Panc1 (cell line): ENCODE measurements at regions not wholly inside any gene's neighbourhood (a gene's known extent, or its start where the extent isn't known, plus 50 kb on each side); places are given as distances from the start of the nearest gene placed in this dataset.
"Not testable (repeated sequence)": the region's sequence is repeated elsewhere in the genome, so short reads cannot be mapped to it uniquely, and the experiment has no call there.

Experiments used
- ATAC-seq: fragments of 200-7000 bp; cut with Tn5 transposase; 2 replicates; pipeline ENCODE4 v1.9.1; 2020; ENCODE audit warnings: mild to moderate bottlenecking, moderate library complexity
- BruUV-seq: library from RNA; stranded (reverse); fragments of 400-500 nt; replicated peaks from 2 replicates; lab custom pipeline; 2021; lab: Mats Ljungman, UMichigan
- CTCF ChIA-PET: fragments of 300-600 bp; sonication (Branson Sonifier 250); formaldehyde crosslinking; loops from one replicate; lab custom pipeline; 2022; ENCODE audit warnings: antibody characterized with exemption; lab: Charles Lee
- POLR2A ChIA-PET: fragments of 300-600 bp; sonication (Branson Sonifier 250); formaldehyde crosslinking; loops from one replicate; lab custom pipeline; 2022; ENCODE audit warnings: antibody characterized with exemption; lab: Charles Lee
- DNase-seq: peaks from one replicate; pipeline ENCODE4 v3.0.0-alpha.2; 2010; ENCODE audit warnings: low read depth, low spot score
- H3K27ac ChIP-seq: 2 replicates; pipeline ENCODE4 v1.5.1; 2011; ENCODE audit warnings: mild to moderate bottlenecking, low read length, inconsistent platforms
- H3K27me3 ChIP-seq: fragments of 200-500 bp; sonication (Bioruptor generic); 2 replicates; pipeline ENCODE4 v1.6.0; 2014; ENCODE audit warnings: low read length, inconsistent platforms; ENCODE audit not compliant: control insufficient read depth, insufficient read depth
- H3K36me3 ChIP-seq: fragments of 200-500 bp; sonication (Bioruptor generic); 2 replicates; pipeline ENCODE4 v1.5.1; 2014; ENCODE audit warnings: inconsistent platforms, mild to moderate bottlenecking, low read length, moderate library complexity; ENCODE audit not compliant: control insufficient read depth, insufficient read depth
- H3K4me1 ChIP-seq: 2 replicates; pipeline ENCODE4 v1.5.1; 2011; ENCODE audit warnings: inconsistent platforms, mild to moderate bottlenecking, low read length, moderate library complexity; ENCODE audit not compliant: control insufficient read depth, insufficient read depth
- H3K4me3 ChIP-seq, 2 experiments: 2 replicates each; pipeline ENCODE4 v1.5.1; 2011 to 2012; ENCODE audit warnings: low read depth in 2 of 2, low read length in 2 of 2, mild to moderate bottlenecking in 2 of 2, inconsistent platforms in 1 of 2, moderate library complexity in 1 of 2
- H3K9me3 ChIP-seq: fragments of 200-500 bp; sonication (Bioruptor generic); 2 replicates; pipeline ENCODE4 v1.5.1; 2014; ENCODE audit warnings: low read depth, mild to moderate bottlenecking, inconsistent platforms, low read length, moderate library complexity; ENCODE audit not compliant: control insufficient read depth, insufficient read depth
- CTCF ChIP-seq: fragments of 450-650 bp; IDR thresholded peaks from 2 replicates; pipeline ENCODE4 v1.5.1; 2017; ENCODE audit warnings: mild to moderate bottlenecking
- POLR2AphosphoS5 ChIP-seq: IDR thresholded peaks from 2 replicates; pipeline ENCODE4 v1.6.1; 2012; ENCODE audit warnings: mild to moderate bottlenecking, low read depth, low read length, moderate library complexity
- REST ChIP-seq, 2 experiments: IDR thresholded peaks; 2 replicates each; pipeline ENCODE4 v1.6.1; 2011 to 2012; ENCODE audit warnings: low read depth in 2 of 2, control low read depth in 1 of 2, low read length in 1 of 2, mild to moderate bottlenecking in 1 of 2, moderate library complexity in 1 of 2; ENCODE audit not compliant: insufficient read depth in 1 of 2
- SIN3A ChIP-seq: IDR thresholded peaks from 2 replicates; pipeline ENCODE4 v1.6.1; 2012; ENCODE audit warnings: low read depth, mild to moderate bottlenecking, low read length, moderate library complexity, borderline replicate concordance; ENCODE audit not compliant: insufficient read depth
- TCF7L2 ChIP-seq: IDR thresholded peaks from 2 replicates; pipeline ENCODE4 v1.6.1; 2011; ENCODE audit warnings: mild to moderate bottlenecking, low read depth, low read length, inconsistent platforms
- in situ Hi-C: cut with HindIII; loops from 2 replicates; pipeline ENCODE4 v1.10.0; 2016; ENCODE audit warnings: low sequenced_read_pairs, low pct_unique_long_range_greater_than_20kb
- intact Hi-C: fragments of 100-400 bp; cut with micrococcal nuclease; formaldehyde crosslinking; loops from one replicate; pipeline ENCODE4 v1.10.0; 2022; ENCODE audit not compliant: unreplicated experiment

- Histone ChIP-seq H3K4me3 (no peak overlapping the region), H3K36me3 (no peaks in the 10 kb centered on the region), H3K9me3 (no peaks in the 10 kb centered on the region), H3K27ac (no peak overlapping the region), H3K27me3 (no peaks in the 10 kb centered on the region), H3K4me1 (no peaks in the 10 kb centered on the region)
- no TSS peak for BruUV-seq
- ChIA-PET POLR2A (no interaction called here), CTCF (no interaction called here)
- TF ChIP-seq CTCF (no peak), SIN3A (no peak), TCF7L2 (no peak), REST (IDR thresholded peaks at IDR 0.05; ENCODE audit: insufficient read depth in 1 of 2, low read depth in 2 of 2, low read length in 1 of 2) (no peak), POLR2AphosphoS5 (no peak)
- ATAC-seq, result no peak
- DNase-seq, result no peak
- intact Hi-C loops, result no loop called here
- in situ Hi-C loops, result no loop called here
Observed at GRCh38 chr2:230634146-230634545, 78.5 kb upstream of the CAB39 start.

- H3K9me3 ChIP-seq, CTCF ChIA-PET, H3K36me3 ChIP-seq, H3K27ac ChIP-seq, ATAC-seq, H3K4me3 ChIP-seq, POLR2A ChIA-PET, DNase-seq, in situ Hi-C loops, H3K27me3 ChIP-seq, H3K4me1 ChIP-seq, intact Hi-C loops, BruUV-seq: not testable (repeated sequence)
Observed at GRCh38 chr2:230634721-230635313, 77.8 kb upstream of the CAB39 start.

GRCh38 chr2:230636684-230637271, 75.9 kb upstream of the CAB39 start:
- in situ Hi-C loops, result no loop called here
- H3K4me3 ChIP-seq, result no peak overlapping the region
- ChIA-PET CTCF (no interaction called here), POLR2A (no interaction called here)
- H3K9me3 ChIP-seq, result no peaks in the 10 kb centered on the region
- H3K27ac ChIP-seq, result no peak overlapping the region
- no TSS peak for BruUV-seq
- DNase-seq (no peak), ATAC-seq (no peak)
- intact Hi-C loops, result no loop called here
- H3K27me3 ChIP-seq, result no peaks in the 10 kb centered on the region
- H3K36me3 ChIP-seq, result no peaks in the 10 kb centered on the region
- H3K4me1 ChIP-seq, result no peaks in the 10 kb centered on the region
- TF ChIP-seq CTCF (no peak), TCF7L2 (no peak), POLR2AphosphoS5 (no peak), REST (IDR thresholded peaks at IDR 0.05; ENCODE audit: insufficient read depth in 1 of 2, low read depth in 2 of 2, low read length in 1 of 2) (no peak), SIN3A (no peak)
